Mucosa of descending colon (tissue), 3 donors: ENCODE measurements at regions not wholly inside any gene's neighbourhood (a gene's known extent, or its start where the extent isn't known, plus 50 kb on each side); places are given as distances from the start of the nearest gene placed in this dataset.

Experiments used
- ATAC-seq: fragments of 200-7000 bp; cut with Tn5 transposase; one replicate; pipeline ENCODE4 v1.9.1; 2020; ENCODE audit warnings: mild to moderate bottlenecking, moderate library complexity
- DNase-seq, 3 donors: peaks; one replicate each; pipeline ENCODE4 v3.0.0-alpha.2; 2020
- H3K36me3 ChIP-seq: fragments of 200-600 bp; one replicate; pipeline ENCODE4 v1.8.0; 2021; ENCODE audit warnings: low read depth, mild to moderate bottlenecking
- H3K4me1 ChIP-seq: fragments of 200-600 bp; one replicate; pipeline ENCODE4 v1.8.0; 2021; ENCODE audit warnings: low read depth, mild to moderate bottlenecking
- H3K4me3 ChIP-seq: fragments of 200-600 bp; one replicate; pipeline ENCODE4 v1.8.0; 2021; ENCODE audit warnings: mild to moderate bottlenecking
- H3K9me3 ChIP-seq: fragments of 200-600 bp; one replicate; pipeline ENCODE4 v1.8.0; 2021; ENCODE audit warnings: mild to moderate bottlenecking
- intact Hi-C, 2 donors: fragments of 100-400 bp; cut with DNase I in 1 of 2; cut with micrococcal nuclease in 1 of 2; formaldehyde crosslinking; loops; one replicate each; pipeline versions ENCODE4 v1.11.0 to v1.11.1; 2022; cut with DNase I, micrococcal nuclease
- TF ChIP-seq, protein P1 (sequence below): fragments of 200-600 bp; IDR thresholded peaks from one replicate; pipeline ENCODE4 v1.8.0; 2022; ENCODE audit warnings: antibody characterized with exemption, mild to moderate bottlenecking
- donor health status: DM: no; HTN: no; CAD: no; lungs with moderate emphysema.
- donor health status: DM: no; HTN: no; CAD: no.
- donor health status: DM: no; HTN: yes; CAD: no.

DNA sequence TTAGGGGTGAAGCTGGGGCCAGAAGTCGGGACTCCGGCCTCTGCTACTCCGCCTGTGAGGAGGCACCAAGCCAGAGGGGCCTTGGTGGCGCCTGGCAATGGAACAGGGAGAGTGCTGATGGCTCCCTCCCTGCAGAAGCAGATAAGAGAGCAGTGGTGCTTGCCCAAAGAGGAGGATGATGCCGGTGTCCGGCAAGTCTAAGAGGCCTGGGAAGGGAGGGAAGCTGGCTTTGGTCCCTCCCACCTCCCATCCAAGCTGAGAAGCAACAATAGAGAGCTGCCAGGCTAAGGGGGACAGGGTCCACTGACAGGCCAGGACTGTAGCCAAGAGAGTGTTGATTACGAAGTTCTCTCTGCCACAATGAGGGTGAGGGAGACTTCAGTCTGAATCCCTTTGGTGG is 479.5 kb downstream of the TNS1 start:
- intact Hi-C loops = no loop called here
- Histone ChIP-seq H3K9me3 (no peaks in the 10 kb centered on the region), H3K36me3 (no peaks in the 10 kb centered on the region), H3K4me1 (no peaks in the 10 kb centered on the region), H3K4me3 (no peak overlapping the region)
- ATAC-seq = no peak
- TF ChIP-seq, protein P1, sequence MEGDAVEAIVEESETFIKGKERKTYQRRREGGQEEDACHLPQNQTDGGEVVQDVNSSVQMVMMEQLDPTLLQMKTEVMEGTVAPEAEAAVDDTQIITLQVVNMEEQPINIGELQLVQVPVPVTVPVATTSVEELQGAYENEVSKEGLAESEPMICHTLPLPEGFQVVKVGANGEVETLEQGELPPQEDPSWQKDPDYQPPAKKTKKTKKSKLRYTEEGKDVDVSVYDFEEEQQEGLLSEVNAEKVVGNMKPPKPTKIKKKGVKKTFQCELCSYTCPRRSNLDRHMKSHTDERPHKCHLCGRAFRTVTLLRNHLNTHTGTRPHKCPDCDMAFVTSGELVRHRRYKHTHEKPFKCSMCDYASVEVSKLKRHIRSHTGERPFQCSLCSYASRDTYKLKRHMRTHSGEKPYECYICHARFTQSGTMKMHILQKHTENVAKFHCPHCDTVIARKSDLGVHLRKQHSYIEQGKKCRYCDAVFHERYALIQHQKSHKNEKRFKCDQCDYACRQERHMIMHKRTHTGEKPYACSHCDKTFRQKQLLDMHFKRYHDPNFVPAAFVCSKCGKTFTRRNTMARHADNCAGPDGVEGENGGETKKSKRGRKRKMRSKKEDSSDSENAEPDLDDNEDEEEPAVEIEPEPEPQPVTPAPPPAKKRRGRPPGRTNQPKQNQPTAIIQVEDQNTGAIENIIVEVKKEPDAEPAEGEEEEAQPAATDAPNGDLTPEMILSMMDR = no peak
- DNase-seq = no peak

GRCh38 chr2:217521820-217522219 is 481.0 kb downstream of the TNS1 start:
- ATAC-seq (no peak), DNase-seq (no peak)
- Histone ChIP-seq H3K4me3 (no peak overlapping the region), H3K36me3 (no peaks in the 10 kb centered on the region), H3K4me1 (no peaks in the 10 kb centered on the region), H3K9me3 (no peaks in the 10 kb centered on the region)
- TF ChIP-seq, protein P1 = no peak
- intact Hi-C loops = no loop called here

- Histone ChIP-seq H3K36me3 (no peaks in the 10 kb centered on the region), H3K4me3 (no peak overlapping the region), H3K4me1 (no peaks in the 10 kb centered on the region), H3K9me3 (no peaks in the 10 kb centered on the region)
- no peak for DNase-seq
- no peak for ATAC-seq
- TF ChIP-seq, protein P1 = no peak
- intact Hi-C loops = no loop called here
These were observed 482.3 kb downstream of the TNS1 start for GRCh38 chr2:217520356-217521010.

DNA sequence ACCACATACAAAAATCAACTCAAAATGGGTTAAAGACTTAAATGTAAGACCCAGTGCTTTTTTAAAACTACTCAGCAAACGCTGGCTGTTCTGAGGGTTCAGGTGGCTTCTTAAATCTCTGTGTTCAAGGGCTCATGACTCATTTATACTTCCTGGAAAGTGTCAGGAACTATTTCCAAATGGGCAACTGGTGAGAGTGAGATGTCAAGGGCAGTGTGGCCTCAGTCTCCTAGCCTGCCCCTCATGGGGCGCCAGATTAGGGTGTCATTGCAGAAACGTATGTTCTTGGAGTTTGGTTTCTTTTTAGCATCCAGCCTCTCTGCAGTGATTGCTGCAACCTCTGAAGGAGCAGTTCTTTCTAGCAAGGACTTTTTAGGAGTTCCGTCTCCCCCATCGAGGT is 485.4 kb downstream of the TNS1 start:
- H3K4me1 ChIP-seq = no peaks in the 10 kb centered on the region
- H3K36me3 ChIP-seq = no peaks in the 10 kb centered on the region
- TF ChIP-seq, protein P1 = no peak
- H3K4me3 ChIP-seq = no peak overlapping the region
- ATAC-seq = no peak
- DNase-seq = no peak
- H3K9me3 ChIP-seq = no peaks in the 10 kb centered on the region
- intact Hi-C loops = no loop called here

- Histone ChIP-seq H3K4me3 (no peak overlapping the region), H3K4me1 (no peaks in the 10 kb centered on the region), H3K9me3 (no peaks in the 10 kb centered on the region), H3K36me3 (no peaks in the 10 kb centered on the region)
- DNase-seq (no peak), ATAC-seq (no peak)
- intact Hi-C loops = no loop called here
- TF ChIP-seq, protein P1 = no peak
These were observed 487.0 kb downstream of the TNS1 start for GRCh38 chr2:217515615-217516309.
